ENCODE measurements at regions not wholly inside any gene's neighbourhood (a gene's known extent, or its start where the extent isn't known, plus 50 kb on each side); places are given as distances from the start of the nearest gene placed in this dataset.

DNA sequence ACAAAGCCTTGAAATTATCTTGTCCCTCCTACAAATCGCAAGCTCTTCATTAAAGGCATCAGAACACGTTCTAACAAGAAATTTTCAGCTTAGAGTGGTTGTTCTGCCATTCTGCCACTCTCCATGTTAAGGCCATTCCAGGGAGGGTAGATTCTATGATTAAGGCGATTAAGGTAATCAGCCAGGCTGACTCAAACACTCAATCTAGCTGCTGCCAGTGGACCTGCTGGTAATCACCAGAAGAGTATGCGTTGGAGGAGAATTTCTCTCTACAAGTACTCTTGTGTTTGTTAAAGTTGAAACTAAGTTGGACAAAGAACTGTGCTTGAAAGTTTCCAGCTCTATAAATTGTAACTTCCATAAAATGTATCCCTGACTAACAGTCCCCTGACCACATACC lies 149.2 kb upstream of the COL1A2 start:
- TF ChIP-seq POLR2AphosphoS5 (IDR thresholded peaks at IDR 0.05; ENCODE audit: low read depth, low read length) (no peak), POU2F2 (IDR thresholded peaks at IDR 0.05; ENCODE audit: low read depth, low read length) (no peak), SPI1 (IDR thresholded peaks at IDR 0.05; ENCODE audit: low read depth, low read length) (no peak), PAX5 (IDR thresholded peaks at IDR 0.05; ENCODE audit: insufficient read depth, low read length, severe bottlenecking) (no peak), TAF1 (IDR thresholded peaks at IDR 0.05; ENCODE audit: low read depth, low read length) (no peak), POLR2A (IDR thresholded peaks at IDR 0.05; ENCODE audit: low read depth, low read length) (no peak)
- DNase-seq (ENCODE audit: insufficient read length, low spot score) = no peak
- FAIRE-seq = no peak

DNA sequence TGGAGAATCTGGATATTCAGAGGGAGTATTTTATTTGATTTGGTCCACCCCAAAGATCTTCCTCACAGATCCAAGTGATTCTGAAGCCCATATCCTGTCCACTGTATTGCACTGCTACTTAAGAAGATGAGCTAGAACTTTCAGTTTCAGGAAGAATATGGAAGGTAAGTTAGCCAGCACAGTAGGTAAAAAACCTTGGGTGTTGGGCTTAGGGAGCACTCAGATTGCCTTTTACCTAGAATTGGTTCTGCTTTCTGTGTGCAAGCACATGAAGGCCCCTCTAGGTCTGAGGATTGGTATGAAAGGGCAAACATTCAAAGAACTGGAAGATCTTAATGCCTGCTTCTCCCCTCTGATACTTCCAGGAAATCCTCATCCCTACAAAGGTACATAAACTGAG lies 146.7 kb upstream of the COL1A2 start:
- DNase-seq (ENCODE audit: insufficient read length, low spot score) (no peak), FAIRE-seq (no peak)
- TF ChIP-seq POLR2AphosphoS5 (IDR thresholded peaks at IDR 0.05; ENCODE audit: low read depth, low read length) = no peak
- TF ChIP-seq TAF1 (IDR thresholded peaks at IDR 0.05; ENCODE audit: low read depth, low read length) = no peak
- no peak for TF ChIP-seq PAX5 (IDR thresholded peaks at IDR 0.05; ENCODE audit: insufficient read depth, low read length, severe bottlenecking)
- no peak for TF ChIP-seq SPI1 (IDR thresholded peaks at IDR 0.05; ENCODE audit: low read depth, low read length)
- TF ChIP-seq POU2F2 (IDR thresholded peaks at IDR 0.05; ENCODE audit: low read depth, low read length) = no peak
- no peak for TF ChIP-seq POLR2A (IDR thresholded peaks at IDR 0.05; ENCODE audit: low read depth, low read length)

DNA sequence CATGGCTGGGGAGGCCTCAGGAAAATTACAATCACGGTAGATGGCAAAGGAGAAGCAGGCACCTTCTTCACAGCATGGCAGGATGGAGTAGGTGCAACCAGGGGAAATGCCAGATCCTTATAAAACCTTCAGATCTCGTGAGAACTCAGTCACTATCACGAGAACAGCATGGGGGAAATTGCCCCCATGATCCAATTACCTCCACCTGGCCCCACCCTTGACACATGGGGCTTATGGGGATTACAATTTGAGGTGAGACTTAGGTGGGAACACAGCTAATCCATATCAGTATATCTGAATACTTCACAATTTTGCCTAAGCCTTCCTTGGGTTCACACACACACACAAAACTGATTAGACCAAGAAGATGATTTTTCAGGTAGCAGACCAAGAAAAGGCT lies 145.1 kb upstream of the COL1A2 start:
- FAIRE-seq = no peak
- TF ChIP-seq TAF1 (IDR thresholded peaks at IDR 0.05; ENCODE audit: low read depth, low read length) (no peak), POLR2AphosphoS5 (IDR thresholded peaks at IDR 0.05; ENCODE audit: low read depth, low read length) (no peak), POU2F2 (IDR thresholded peaks at IDR 0.05; ENCODE audit: low read depth, low read length) (no peak), POLR2A (IDR thresholded peaks at IDR 0.05; ENCODE audit: low read depth, low read length) (no peak)
- DNase-seq (ENCODE audit: insufficient read length, low spot score) = no peak

- no peak for TF ChIP-seq TAF1 (IDR thresholded peaks at IDR 0.05; ENCODE audit: low read depth, low read length)
- no peak for FAIRE-seq
- DNase-seq (ENCODE audit: insufficient read length, low spot score) = no peak
Observed at GRCh38 chr7:94250124-94250523, 144.6 kb upstream of the COL1A2 start.

DNA sequence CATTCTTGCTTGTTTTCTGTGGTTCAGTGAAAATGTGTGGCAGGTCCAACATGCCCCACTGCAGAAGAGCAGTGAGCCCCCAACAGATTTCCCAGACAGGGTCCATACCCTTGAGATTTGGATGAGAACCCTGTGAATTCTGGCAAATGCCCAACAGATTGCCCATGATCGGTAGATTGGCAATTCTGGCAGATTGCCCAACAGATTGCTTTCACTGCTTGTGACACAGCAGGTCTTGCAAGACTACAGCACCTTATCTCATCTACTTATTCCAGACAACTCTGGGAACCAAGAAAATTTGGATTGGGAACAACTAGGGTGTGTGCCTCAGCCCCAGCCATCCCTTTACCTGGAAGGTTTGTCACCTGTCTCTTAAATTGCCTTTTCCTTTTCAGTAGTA lies 143.7 kb upstream of the COL1A2 start:
- DNase-seq (ENCODE audit: insufficient read length, low spot score) (no peak), FAIRE-seq (no peak)
- TF ChIP-seq POLR2A (IDR thresholded peaks at IDR 0.05; ENCODE audit: low read depth, low read length) (no peak), SPI1 (IDR thresholded peaks at IDR 0.05; ENCODE audit: low read depth, low read length) (no peak), POLR2AphosphoS5 (IDR thresholded peaks at IDR 0.05; ENCODE audit: low read depth, low read length) (no peak), PAX5 (IDR thresholded peaks at IDR 0.05; ENCODE audit: insufficient read depth, low read length, severe bottlenecking) (no peak), POU2F2 (IDR thresholded peaks at IDR 0.05; ENCODE audit: low read depth, low read length) (no peak), TAF1 (IDR thresholded peaks at IDR 0.05; ENCODE audit: low read depth, low read length) (no peak)

- TF ChIP-seq TAF1 (IDR thresholded peaks at IDR 0.05; ENCODE audit: low read depth, low read length) = no peak
- no peak for TF ChIP-seq POLR2AphosphoS5 (IDR thresholded peaks at IDR 0.05; ENCODE audit: low read depth, low read length)
- TF ChIP-seq POLR2A (IDR thresholded peaks at IDR 0.05; ENCODE audit: low read depth, low read length) = no peak
- TF ChIP-seq PAX5 (IDR thresholded peaks at IDR 0.05; ENCODE audit: insufficient read depth, low read length, severe bottlenecking) = no peak
- no peak for TF ChIP-seq SPI1 (IDR thresholded peaks at IDR 0.05; ENCODE audit: low read depth, low read length)
- no peak for TF ChIP-seq POU2F2 (IDR thresholded peaks at IDR 0.05; ENCODE audit: low read depth, low read length)
- DNase-seq (ENCODE audit: insufficient read length, low spot score) (no peak), FAIRE-seq (no peak)
Observed at GRCh38 chr7:94252124-94252523, 142.6 kb upstream of the COL1A2 start.

- FAIRE-seq (no peak), DNase-seq (ENCODE audit: insufficient read length, low spot score) (no peak)
- TF ChIP-seq TAF1 (IDR thresholded peaks at IDR 0.05; ENCODE audit: low read depth, low read length) = no peak
- no peak for TF ChIP-seq SPI1 (IDR thresholded peaks at IDR 0.05; ENCODE audit: low read depth, low read length)
- TF ChIP-seq POLR2A (IDR thresholded peaks at IDR 0.05; ENCODE audit: low read depth, low read length) = no peak
- no peak for TF ChIP-seq POLR2AphosphoS5 (IDR thresholded peaks at IDR 0.05; ENCODE audit: low read depth, low read length)
- no peak for TF ChIP-seq PAX5 (IDR thresholded peaks at IDR 0.05; ENCODE audit: insufficient read depth, low read length, severe bottlenecking)
- no peak for TF ChIP-seq POU2F2 (IDR thresholded peaks at IDR 0.05; ENCODE audit: low read depth, low read length)
Observed at GRCh38 chr7:94252971-94253370, 141.7 kb upstream of the COL1A2 start.

GRCh38 chr7:94253686-94254085 lies 141.0 kb upstream of the COL1A2 start:
- TF ChIP-seq SPI1 (IDR thresholded peaks at IDR 0.05; ENCODE audit: low read depth, low read length) (peak; percentile 62; the same call in 1 of the 2 replicates), POU2F2 (IDR thresholded peaks at IDR 0.05; ENCODE audit: low read depth, low read length) (no peak)
- DNase-seq (ENCODE audit: insufficient read length, low spot score) (no peak), FAIRE-seq (no peak)

DNA sequence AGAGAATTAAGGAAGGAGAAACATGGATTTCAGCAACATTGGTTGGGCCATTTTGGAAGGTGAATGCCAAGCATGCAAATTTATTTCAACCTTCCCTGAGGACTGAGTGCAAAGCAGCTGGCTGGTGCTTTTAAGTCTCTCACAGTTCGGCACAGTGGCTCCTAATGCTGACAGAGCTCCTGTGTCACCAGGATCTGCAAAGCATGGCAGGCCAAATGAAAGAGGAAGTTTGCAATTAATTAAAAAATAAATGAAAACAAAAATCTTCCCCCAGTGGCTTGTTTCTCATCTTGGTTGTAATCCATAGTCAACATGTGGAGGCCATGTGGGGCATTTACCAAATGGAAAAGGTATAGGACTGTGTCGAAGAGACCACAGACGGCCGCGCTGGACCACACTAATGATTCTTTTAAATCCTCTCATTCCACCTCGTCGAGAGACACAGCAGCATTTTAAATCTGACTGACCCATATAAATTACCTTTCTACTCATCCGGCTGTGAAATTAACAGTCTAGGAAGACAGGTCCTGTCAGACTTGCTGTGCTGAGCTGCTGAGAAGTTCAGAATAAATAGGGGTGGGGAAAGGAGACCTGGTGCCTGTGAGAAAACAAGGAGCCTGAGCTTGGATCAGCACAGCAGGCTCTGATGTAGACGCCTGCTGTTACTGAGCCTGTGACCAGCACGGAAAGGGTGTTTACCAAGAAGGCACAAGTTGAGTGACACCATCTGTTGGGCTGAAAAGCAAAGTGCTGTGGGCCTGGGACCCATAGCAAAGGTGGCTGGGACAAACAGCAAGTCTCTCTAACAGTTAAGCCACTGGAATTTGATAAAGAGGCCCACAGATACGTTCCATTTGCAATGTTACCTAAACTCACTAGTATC lies 136.0 kb upstream of the COL1A2 start:
- DNase-seq (ENCODE audit: insufficient read length, low spot score) (no peak), FAIRE-seq (no peak)
- TF ChIP-seq POU2F2 (IDR thresholded peaks at IDR 0.05; ENCODE audit: low read depth, low read length) (no peak), TAF1 (IDR thresholded peaks at IDR 0.05; ENCODE audit: low read depth, low read length) (no peak), POLR2A (IDR thresholded peaks at IDR 0.05; ENCODE audit: low read depth, low read length) (no peak)

- DNase-seq (ENCODE audit: insufficient read length, low spot score) (no peak), FAIRE-seq (no peak)
Observed at GRCh38 chr7:94261067-94261466, 133.6 kb upstream of the COL1A2 start.

More at GRCh38 chr7:94261067-94261466, 133.6 kb upstream of the COL1A2 start:
- no peak for TF ChIP-seq TAF1 (IDR thresholded peaks at IDR 0.05; ENCODE audit: low read depth, low read length)
- no peak for TF ChIP-seq POLR2A (IDR thresholded peaks at IDR 0.05; ENCODE audit: low read depth, low read length)
- no peak for TF ChIP-seq PAX5 (IDR thresholded peaks at IDR 0.05; ENCODE audit: insufficient read depth, low read length, severe bottlenecking)
- no peak for TF ChIP-seq SPI1 (IDR thresholded peaks at IDR 0.05; ENCODE audit: low read depth, low read length)
- no peak for TF ChIP-seq POU2F2 (IDR thresholded peaks at IDR 0.05; ENCODE audit: low read depth, low read length)
- no peak for TF ChIP-seq POLR2AphosphoS5 (IDR thresholded peaks at IDR 0.05; ENCODE audit: low read depth, low read length)

All from GM12891 (cell line).